Esophagus muscularis mucosa (tissue), 4 donors: ENCODE measurements at regions not wholly inside any gene's neighbourhood (a gene's known extent, or its start where the extent isn't known, plus 50 kb on each side); places are given as distances from the start of the nearest gene placed in this dataset.

Source experiments
- EP300 ChIP-seq: sonication (generic); formaldehyde crosslinking; IDR thresholded peaks from one replicate; pipeline ENCODE4 v1.6.1; 2017; ENCODE audit warnings: antibody characterized with exemption
- POLR2A ChIP-seq: fragments of 450-650 bp; IDR thresholded peaks from one replicate; pipeline ENCODE4 v1.6.1; 2017; ENCODE audit warnings: antibody characterized with exemption, moderate library complexity, mild to moderate bottlenecking, low read depth
- POLR2AphosphoS5 ChIP-seq, 2 donors: sonication (generic); formaldehyde crosslinking; IDR thresholded peaks; one replicate each; pipeline ENCODE4 v1.6.1; 2017; ENCODE audit warnings: antibody characterized with exemption in 2 of 2
- TF ChIP-seq, protein P1 (sequence below), 3 experiments: fragments of 200-600 bp in 2 of 3; fragments of 450-650 bp in 1 of 3; sonication (generic) in 2 of 3; IDR thresholded peaks; one replicate each; pipeline ENCODE4 v1.5.1; 2017 to 2019; ENCODE audit warnings: antibody characterized with exemption in 3 of 3, mild to moderate bottlenecking in 2 of 3, moderate library complexity in 1 of 3

DNA sequence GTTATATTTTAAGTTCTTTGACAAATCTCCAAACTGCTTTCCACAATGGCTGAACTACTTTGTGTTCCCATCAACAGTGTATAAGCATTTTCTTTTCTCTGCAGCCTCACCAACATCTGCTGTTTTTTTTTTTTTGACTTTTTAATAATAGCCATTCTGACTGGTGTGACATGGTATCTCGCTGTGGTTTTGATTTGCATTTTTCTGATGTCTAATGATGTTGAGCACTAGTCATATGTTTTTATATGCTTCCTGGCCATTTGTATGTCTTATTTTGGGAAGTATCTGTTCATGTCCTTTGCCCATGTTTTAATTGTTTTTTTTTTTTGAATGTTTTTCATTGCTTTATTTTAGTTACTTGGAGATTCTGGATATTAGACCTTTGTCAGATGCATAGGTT is 196.6 kb downstream of the PLK2 start:
- TF ChIP-seq POLR2A (no peak), EP300 (no peak), POLR2AphosphoS5 (IDR thresholded peaks at IDR 0.05) (no peak)
- TF ChIP-seq, protein P1, sequence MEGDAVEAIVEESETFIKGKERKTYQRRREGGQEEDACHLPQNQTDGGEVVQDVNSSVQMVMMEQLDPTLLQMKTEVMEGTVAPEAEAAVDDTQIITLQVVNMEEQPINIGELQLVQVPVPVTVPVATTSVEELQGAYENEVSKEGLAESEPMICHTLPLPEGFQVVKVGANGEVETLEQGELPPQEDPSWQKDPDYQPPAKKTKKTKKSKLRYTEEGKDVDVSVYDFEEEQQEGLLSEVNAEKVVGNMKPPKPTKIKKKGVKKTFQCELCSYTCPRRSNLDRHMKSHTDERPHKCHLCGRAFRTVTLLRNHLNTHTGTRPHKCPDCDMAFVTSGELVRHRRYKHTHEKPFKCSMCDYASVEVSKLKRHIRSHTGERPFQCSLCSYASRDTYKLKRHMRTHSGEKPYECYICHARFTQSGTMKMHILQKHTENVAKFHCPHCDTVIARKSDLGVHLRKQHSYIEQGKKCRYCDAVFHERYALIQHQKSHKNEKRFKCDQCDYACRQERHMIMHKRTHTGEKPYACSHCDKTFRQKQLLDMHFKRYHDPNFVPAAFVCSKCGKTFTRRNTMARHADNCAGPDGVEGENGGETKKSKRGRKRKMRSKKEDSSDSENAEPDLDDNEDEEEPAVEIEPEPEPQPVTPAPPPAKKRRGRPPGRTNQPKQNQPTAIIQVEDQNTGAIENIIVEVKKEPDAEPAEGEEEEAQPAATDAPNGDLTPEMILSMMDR (IDR thresholded peaks at IDR 0.05): no peak
